ENCODE measurements at regions not wholly inside any gene's neighbourhood (a gene's known extent, or its start where the extent isn't known, plus 50 kb on each side); places are given as distances from the start of the nearest gene placed in this dataset.

DNA sequence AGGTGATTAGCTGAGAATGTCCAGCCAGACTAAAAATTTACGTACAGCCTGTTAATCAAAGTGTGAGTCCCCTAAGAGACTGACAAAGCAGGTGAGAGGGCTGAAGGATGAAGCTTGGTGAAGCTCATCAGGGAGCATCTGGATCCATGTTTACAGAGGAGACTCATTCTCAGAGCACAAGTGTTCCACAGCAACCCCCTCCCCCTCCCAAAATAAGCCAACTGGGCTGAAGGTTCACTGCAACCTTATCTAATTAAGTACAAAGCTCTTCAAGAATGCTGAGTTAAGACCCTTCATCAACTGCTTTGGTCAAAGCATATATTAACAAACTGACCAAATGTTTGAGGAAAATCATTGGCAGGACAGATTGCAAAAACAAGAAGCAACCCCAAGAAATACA lies 262.6 kb upstream of the ZNF385D start:
- no peak overlapping the region for H4K8ac ChIP-seq (replicated peaks; ENCODE audit: insufficient read length, low read depth, low read length)
- no peak for TF ChIP-seq CTCF (conservative IDR thresholded peaks at IDR 0.05)
- Mint-ChIP-seq H3K4me1 (no peaks in the 10 kb centered on the region), H3K9me3 (no peaks in the 10 kb centered on the region), H3K27ac (no peak overlapping the region; a peak in 1 of 7 replicates), H3K27me3 (ENCODE audit: low read depth) (no peaks in the 10 kb centered on the region), H3K4me3 (no peak overlapping the region), H3K36me3 (ENCODE audit: insufficient read depth in 1 of 3, low read depth in 3 of 3) (no peaks in the 10 kb centered on the region)
- H4K91ac ChIP-seq (ENCODE audit: insufficient read length, low read depth, low read length) = no peak overlapping the region
- H2BK20ac ChIP-seq (ENCODE audit: low read depth, low read length, poor library complexity, severe bottlenecking) = no peak overlapping the region
- DNase-seq = no peak
- H2AFZ ChIP-seq (ENCODE audit: low read length) = no peak overlapping the region
- H3K18ac ChIP-seq (ENCODE audit: insufficient read length, low read depth, low read length) = no peak overlapping the region
- no peaks in the 10 kb centered on the region for H3K23me2 ChIP-seq (ENCODE audit: insufficient read length, low read depth, low read length, poor library complexity, severe bottlenecking)
- no peaks in the 10 kb centered on the region for H3K9me3 ChIP-seq (ENCODE audit: control insufficient read depth, low read depth, low read length)
- no peak overlapping the region for H2BK5ac ChIP-seq (ENCODE audit: insufficient read length, low read length)
- H3K9ac ChIP-seq (ENCODE audit: extremely low read depth, insufficient read length, low read length) = no peak overlapping the region
- H2BK12ac ChIP-seq (ENCODE audit: insufficient read length, low read depth, low read length) = no peak overlapping the region
- H3K56ac ChIP-seq (ENCODE audit: insufficient read length, low read depth, low read length) = no peak overlapping the region
- no peaks in the 10 kb centered on the region for H4K20me1 ChIP-seq (ENCODE audit: control insufficient read depth, insufficient read depth, insufficient read length)
- no peak overlapping the region for H3T11ph ChIP-seq (ENCODE audit: low read length)
- no peaks in the 10 kb centered on the region for H3K79me1 ChIP-seq (ENCODE audit: insufficient read depth, low read depth, low read length, poor library complexity, severe bottlenecking)
- no peak overlapping the region for H3K14ac ChIP-seq (ENCODE audit: insufficient read depth, low read length)
- no peaks in the 10 kb centered on the region for H3K27me3 ChIP-seq (ENCODE audit: insufficient read depth, low read length)
- no peaks in the 10 kb centered on the region for H3K79me2 ChIP-seq (ENCODE audit: insufficient read depth, low read length)
- no peaks in the 10 kb centered on the region for H3K4me1 ChIP-seq (ENCODE audit: insufficient read depth, low read length)
- no peak overlapping the region for H3K23ac ChIP-seq (ENCODE audit: insufficient read length, low read depth, low read length)
- WGBS (ENCODE audit: extremely low coverage, insufficient read length, low lambda C conversion rate) = no CpG with 5 or more reads among the region's 1 CpG
- H3K27ac ChIP-seq (ENCODE audit: insufficient read length, low read depth, low read length) = no peak overlapping the region
- H2BK15ac ChIP-seq (ENCODE audit: low read depth, low read length) = no peak overlapping the region
- no peak overlapping the region for H2AK5ac ChIP-seq (ENCODE audit: insufficient read length, low read length)
- H3K4me2 ChIP-seq (ENCODE audit: insufficient read depth, insufficient read length, low read length) = no peak overlapping the region
- H3K4ac ChIP-seq (ENCODE audit: low read depth, low read length) = no peak overlapping the region
- no peak overlapping the region for H4K5ac ChIP-seq (ENCODE audit: insufficient read length, low read depth, low read length)
- no peak overlapping the region for H2BK120ac ChIP-seq (ENCODE audit: low read depth, low read length, poor library complexity, severe bottlenecking)
